ENCODE measurements at regions not wholly inside any gene's neighbourhood (a gene's known extent, or its start where the extent isn't known, plus 50 kb on each side); places are given as distances from the start of the nearest gene placed in this dataset.

DNA sequence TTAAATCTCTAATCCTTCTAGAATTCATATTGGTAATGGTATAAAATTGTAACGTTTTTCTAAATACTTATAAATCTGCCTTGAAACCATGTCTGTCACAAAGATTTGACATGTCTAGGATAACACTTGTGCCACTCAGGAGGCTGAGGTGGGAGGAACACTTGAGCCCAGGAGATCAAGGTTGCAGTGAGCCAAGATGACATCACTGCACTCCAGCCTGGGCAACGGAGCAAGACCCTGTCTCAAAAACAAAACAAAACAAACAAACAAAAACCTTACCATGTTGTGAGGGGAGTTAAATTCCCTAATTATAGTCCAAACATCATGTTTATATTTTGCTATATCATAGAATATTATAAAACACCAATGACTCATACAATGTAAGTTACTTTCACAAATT is 317.5 kb upstream of the SOX5 start:
- no peaks in the 10 kb centered on the region for H3K79me2 ChIP-seq (ENCODE audit: control insufficient read depth, insufficient read depth, low read length)
- H2AFZ ChIP-seq (ENCODE audit: control insufficient read depth, low read length), result no peak overlapping the region
- no peaks in the 10 kb centered on the region for H3K4me1 ChIP-seq (ENCODE audit: control insufficient read depth, extremely low read depth, insufficient read depth, low read length)
- H3K4me2 ChIP-seq (ENCODE audit: control insufficient read depth, extremely low read depth, insufficient read depth, low read depth, low read length), result no peak overlapping the region
- no peak overlapping the region for H3K9ac ChIP-seq (ENCODE audit: control insufficient read depth, extremely low read depth, insufficient read depth, low read length)
- no peak overlapping the region for H3K27ac ChIP-seq (ENCODE audit: control insufficient read depth, insufficient read depth, low read length)
- H3K9me1 ChIP-seq (ENCODE audit: control insufficient read depth, extremely low read depth, insufficient read depth, low read length), result no peaks in the 10 kb centered on the region
- FAIRE-seq (no peak), DNase-seq (ENCODE audit: low read depth, low spot score) (no peak)
- no peak for TF ChIP-seq EZH2 (IDR thresholded peaks at IDR 0.05; ENCODE audit: low read length)
- TF ChIP-seq, protein P1, sequence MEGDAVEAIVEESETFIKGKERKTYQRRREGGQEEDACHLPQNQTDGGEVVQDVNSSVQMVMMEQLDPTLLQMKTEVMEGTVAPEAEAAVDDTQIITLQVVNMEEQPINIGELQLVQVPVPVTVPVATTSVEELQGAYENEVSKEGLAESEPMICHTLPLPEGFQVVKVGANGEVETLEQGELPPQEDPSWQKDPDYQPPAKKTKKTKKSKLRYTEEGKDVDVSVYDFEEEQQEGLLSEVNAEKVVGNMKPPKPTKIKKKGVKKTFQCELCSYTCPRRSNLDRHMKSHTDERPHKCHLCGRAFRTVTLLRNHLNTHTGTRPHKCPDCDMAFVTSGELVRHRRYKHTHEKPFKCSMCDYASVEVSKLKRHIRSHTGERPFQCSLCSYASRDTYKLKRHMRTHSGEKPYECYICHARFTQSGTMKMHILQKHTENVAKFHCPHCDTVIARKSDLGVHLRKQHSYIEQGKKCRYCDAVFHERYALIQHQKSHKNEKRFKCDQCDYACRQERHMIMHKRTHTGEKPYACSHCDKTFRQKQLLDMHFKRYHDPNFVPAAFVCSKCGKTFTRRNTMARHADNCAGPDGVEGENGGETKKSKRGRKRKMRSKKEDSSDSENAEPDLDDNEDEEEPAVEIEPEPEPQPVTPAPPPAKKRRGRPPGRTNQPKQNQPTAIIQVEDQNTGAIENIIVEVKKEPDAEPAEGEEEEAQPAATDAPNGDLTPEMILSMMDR (optimal IDR thresholded peaks at IDR 0.05 in 1 of 3, IDR thresholded peaks at IDR 0.05 in 1 of 3, conservative IDR thresholded peaks at IDR 0.05 in 1 of 3; ENCODE audit: extremely low read depth in 1 of 3, insufficient read depth in 2 of 3, low read length in 3 of 3), result no peak
- no peaks in the 10 kb centered on the region for H4K20me1 ChIP-seq (ENCODE audit: control insufficient read depth, extremely low read depth, insufficient read depth, low read length)
- H3K36me3 ChIP-seq (ENCODE audit: control insufficient read depth in 2 of 2, extremely low read depth in 1 of 2, insufficient read depth in 2 of 2, low read length in 2 of 2), result no peaks in the 10 kb centered on the region
- no peaks in the 10 kb centered on the region for H3K9me3 ChIP-seq (ENCODE audit: control insufficient read depth, low read depth, low read length)
- no peak overlapping the region for H3K4me3 ChIP-seq (ENCODE audit: control insufficient read depth in 2 of 3, extremely low read depth in 1 of 3, insufficient read depth in 2 of 3, low read depth in 1 of 3, low read length in 3 of 3)
- no peaks in the 10 kb centered on the region for H3K27me3 ChIP-seq (ENCODE audit: control insufficient read depth, extremely low read depth, insufficient read depth, low read length)
- dilution Hi-C loops (cut with MboI; ENCODE audit: extremely low pct_ligation_motif_present, low sequenced_read_pairs), result no loop called here

GRCh38 chr12:24256684-24257083 is 307.2 kb upstream of the SOX5 start:
- Histone ChIP-seq H3K9ac (ENCODE audit: control insufficient read depth, extremely low read depth, insufficient read depth, low read length) (no peak overlapping the region), H4K20me1 (ENCODE audit: control insufficient read depth, extremely low read depth, insufficient read depth, low read length) (no peaks in the 10 kb centered on the region), H3K4me2 (ENCODE audit: control insufficient read depth, extremely low read depth, insufficient read depth, low read depth, low read length) (no peak overlapping the region), H3K27me3 (ENCODE audit: control insufficient read depth, extremely low read depth, insufficient read depth, low read length) (no peaks in the 10 kb centered on the region), H3K9me3 (ENCODE audit: control insufficient read depth, low read depth, low read length) (no peaks in the 10 kb centered on the region), H3K9me1 (ENCODE audit: control insufficient read depth, extremely low read depth, insufficient read depth, low read length) (no peaks in the 10 kb centered on the region), H2AFZ (ENCODE audit: control insufficient read depth, low read length) (no peak overlapping the region), H3K79me2 (ENCODE audit: control insufficient read depth, insufficient read depth, low read length) (no peaks in the 10 kb centered on the region), H3K4me1 (ENCODE audit: control insufficient read depth, extremely low read depth, insufficient read depth, low read length) (no peaks in the 10 kb centered on the region), H3K36me3 (ENCODE audit: control insufficient read depth in 2 of 2, extremely low read depth in 1 of 2, insufficient read depth in 2 of 2, low read length in 2 of 2) (no peaks in the 10 kb centered on the region), H3K4me3 (ENCODE audit: control insufficient read depth in 2 of 3, extremely low read depth in 1 of 3, insufficient read depth in 2 of 3, low read depth in 1 of 3, low read length in 3 of 3) (no peak overlapping the region), H3K27ac (ENCODE audit: control insufficient read depth, insufficient read depth, low read length) (no peak overlapping the region)
- TF ChIP-seq, protein P1 (optimal IDR thresholded peaks at IDR 0.05 in 1 of 3, IDR thresholded peaks at IDR 0.05 in 1 of 3, conservative IDR thresholded peaks at IDR 0.05 in 1 of 3; ENCODE audit: extremely low read depth in 1 of 3, insufficient read depth in 2 of 3, low read length in 3 of 3), result no peak
- TF ChIP-seq EZH2 (IDR thresholded peaks at IDR 0.05; ENCODE audit: low read length), result no peak
- dilution Hi-C loops (cut with MboI; ENCODE audit: extremely low pct_ligation_motif_present, low sequenced_read_pairs), result no loop called here
- no peak for FAIRE-seq
- DNase-seq (ENCODE audit: low read depth, low spot score), result no peak

Measured in keratinocyte (primary cell).